ENCODE measurements at regions not wholly inside any gene's neighbourhood (a gene's known extent, or its start where the extent isn't known, plus 50 kb on each side); places are given as distances from the start of the nearest gene placed in this dataset.
"Not testable (repeated sequence)": the region's sequence is repeated elsewhere in the genome, so short reads cannot be mapped to it uniquely, and the experiment has no call there.

- DNase-seq: not testable (repeated sequence)
Measured at GRCh38 chr10:53647221-53647620, 874.6 kb upstream of the MBL2 start.

- DNase-seq: no peak
Measured at GRCh38 chr10:53646525-53646924, 873.9 kb upstream of the MBL2 start.

GRCh38 chr10:53645951-53646350, 873.4 kb upstream of the MBL2 start:
- no peak for DNase-seq

GRCh38 chr10:53638006-53638405, 865.4 kb upstream of the MBL2 start:
- no peak for DNase-seq

GRCh38 chr10:53624722-53625121, 852.1 kb upstream of the MBL2 start:
- DNase-seq: no peak

- no peak for DNase-seq
Measured at GRCh38 chr10:53622201-53622600, 849.6 kb upstream of the MBL2 start.

- DNase-seq: no peak
Measured at GRCh38 chr10:53619671-53620070, 847.1 kb upstream of the MBL2 start.

- DNase-seq: no peak
Measured at GRCh38 chr10:53607691-53608090, 835.1 kb upstream of the MBL2 start.

- no peak for DNase-seq
Measured at GRCh38 chr10:53606981-53607380, 834.4 kb upstream of the MBL2 start.

- no peak for DNase-seq
Measured at GRCh38 chr10:53601260-53601875, 828.8 kb upstream of the MBL2 start.

- no peak for DNase-seq
Measured at GRCh38 chr10:53598914-53599313, 826.3 kb upstream of the MBL2 start.

- no peak for DNase-seq
Measured at GRCh38 chr10:53597835-53598251, 825.3 kb upstream of the MBL2 start.

- no peak for DNase-seq
Measured at GRCh38 chr10:53580465-53580864, 807.9 kb upstream of the MBL2 start.

GRCh38 chr10:53579773-53580172, 807.2 kb upstream of the MBL2 start:
- no peak for DNase-seq

GRCh38 chr10:53574024-53574423, 801.4 kb upstream of the MBL2 start:
- no peak for DNase-seq

GRCh38 chr10:53573498-53573897, 800.9 kb upstream of the MBL2 start:
- no peak for DNase-seq

- DNase-seq: no peak
Measured at GRCh38 chr10:53572799-53573198, 800.2 kb upstream of the MBL2 start.

GRCh38 chr10:53570221-53570620, 797.6 kb upstream of the MBL2 start:
- DNase-seq: no peak

GRCh38 chr10:53569455-53569854, 796.9 kb upstream of the MBL2 start:
- no peak for DNase-seq

- DNase-seq: no peak
Measured at GRCh38 chr10:53548664-53549063, 776.1 kb upstream of the MBL2 start.

- DNase-seq: no peak
Measured at GRCh38 chr10:53547364-53547763, 774.8 kb upstream of the MBL2 start.

- DNase-seq: no peak
Measured at GRCh38 chr10:53543410-53543809, 770.8 kb upstream of the MBL2 start.

- no peak for DNase-seq
Measured at GRCh38 chr10:53537508-53537907, 764.9 kb upstream of the MBL2 start.

- no peak for DNase-seq
Measured at GRCh38 chr10:53536322-53536721, 763.7 kb upstream of the MBL2 start.

- no peak for DNase-seq
Measured at GRCh38 chr10:53534428-53534827, 761.8 kb upstream of the MBL2 start.

- no peak for DNase-seq
Measured at GRCh38 chr10:53528974-53529373, 756.4 kb upstream of the MBL2 start.
